ENCODE measurements at regions not wholly inside any gene's neighbourhood (a gene's known extent, or its start where the extent isn't known, plus 50 kb on each side); places are given as distances from the start of the nearest gene placed in this dataset.

- Histone ChIP-seq H3K27me3 (no peaks in the 10 kb centered on the region), H3K4me3 (no peak overlapping the region), H3K9me3 (ENCODE audit: low read depth) (no peaks in the 10 kb centered on the region), H3K4me1 (ENCODE audit: low read depth) (no peaks in the 10 kb centered on the region), H3K27ac (no peak overlapping the region), H3K36me3 (no peaks in the 10 kb centered on the region)
- TF ChIP-seq CTCF (IDR thresholded peaks at IDR 0.05; ENCODE audit: low read depth, low read length): no peak
- no peak for DNase-seq (ENCODE audit: low read depth in 1 of 2, low spot score in 1 of 2)
Observed at GRCh38 chr12:28700161-28700560, 448.9 kb upstream of the FAR2 start.

DNA sequence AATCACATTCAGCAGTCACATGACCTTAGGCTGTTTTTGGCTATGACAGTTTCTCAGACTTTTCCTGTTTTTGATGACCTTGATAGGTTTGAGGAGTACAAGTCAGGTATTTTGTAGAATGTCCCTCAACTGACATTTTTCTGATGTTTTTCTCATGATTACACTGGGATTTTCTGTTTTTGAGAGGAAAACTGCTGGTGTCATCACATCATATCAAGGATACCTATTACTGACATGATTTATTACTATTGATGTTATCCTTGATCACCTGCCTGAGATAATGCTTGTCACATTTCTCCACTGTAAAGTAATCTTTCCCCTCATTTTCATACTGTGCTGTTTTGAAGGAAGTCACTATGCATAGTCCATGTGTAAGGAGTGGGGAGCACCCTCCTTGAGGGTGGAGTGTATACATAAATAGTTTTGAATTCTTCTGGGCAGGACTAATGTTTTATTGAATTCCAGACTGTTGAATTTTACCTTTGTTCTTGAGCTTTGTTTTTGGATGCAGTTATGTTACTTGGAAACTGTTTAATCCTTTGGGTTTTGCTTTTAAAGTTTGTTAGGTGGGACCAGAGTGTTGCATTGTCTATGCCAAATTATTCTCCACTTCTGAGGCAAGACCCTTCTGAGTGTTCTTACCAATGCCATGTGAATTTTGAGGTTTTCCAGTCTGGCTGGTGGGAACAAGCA lies 444.5 kb upstream of the FAR2 start:
- DNase-seq (ENCODE audit: low read depth in 1 of 2, low spot score in 1 of 2): no peak

GRCh38 chr12:28708918-28709371 lies 440.1 kb upstream of the FAR2 start:
- peak in 1 of 2 donors; percentile 65 for DNase-seq (ENCODE audit: low read depth in 1 of 2, low spot score in 1 of 2)
- TF ChIP-seq CTCF (IDR thresholded peaks at IDR 0.05; ENCODE audit: low read depth, low read length): no peak
- Histone ChIP-seq H3K4me3 (no peak overlapping the region), H3K4me1 (ENCODE audit: low read depth) (no peaks in the 10 kb centered on the region), H3K27ac (no peak overlapping the region), H3K9me3 (ENCODE audit: low read depth) (no peaks in the 10 kb centered on the region), H3K36me3 (no peaks in the 10 kb centered on the region), H3K27me3 (no peaks in the 10 kb centered on the region)

More for the DNA sequence above, 444.5 kb upstream of the FAR2 start:
- Histone ChIP-seq H3K36me3 (no peaks in the 10 kb centered on the region), H3K27me3 (no peaks in the 10 kb centered on the region), H3K9me3 (ENCODE audit: low read depth) (no peaks in the 10 kb centered on the region), H3K4me3 (no peak overlapping the region), H3K4me1 (ENCODE audit: low read depth) (no peaks in the 10 kb centered on the region), H3K27ac (no peak overlapping the region)
- no peak for TF ChIP-seq CTCF (IDR thresholded peaks at IDR 0.05; ENCODE audit: low read depth, low read length)

DNA sequence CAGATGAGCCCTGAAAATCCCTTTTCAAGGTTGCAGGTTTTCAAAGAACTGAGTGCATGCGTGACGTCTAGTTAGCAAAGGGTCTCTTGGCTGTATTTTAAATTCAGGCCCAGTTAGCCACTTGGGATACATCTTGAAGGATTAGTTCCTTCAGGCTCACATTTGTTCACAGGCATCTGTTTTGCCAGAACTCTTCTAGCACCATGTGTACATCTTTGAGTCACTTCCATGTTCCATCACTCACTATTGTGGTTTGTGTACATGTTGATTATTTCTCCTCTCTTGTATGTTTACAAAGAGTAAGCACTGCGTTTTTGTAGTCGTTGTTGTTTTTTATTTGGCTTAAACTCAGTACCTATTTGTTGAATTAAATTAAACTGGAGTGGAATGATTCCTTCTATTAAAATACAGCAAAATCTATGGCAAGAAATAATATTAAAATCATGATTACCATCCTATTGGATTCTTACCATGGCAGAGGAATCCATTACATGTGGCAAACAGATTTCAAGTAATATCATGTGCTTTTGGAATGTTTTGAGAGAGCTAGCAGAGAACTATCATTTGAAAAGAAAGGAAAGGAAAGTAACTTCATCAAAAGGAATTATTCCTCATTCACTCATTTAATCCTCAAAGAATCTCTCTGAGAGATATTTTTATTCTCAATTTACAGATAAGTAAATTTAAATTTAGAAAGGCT lies 438.9 kb upstream of the FAR2 start:
- Histone ChIP-seq H3K36me3 (no peaks in the 10 kb centered on the region), H3K4me1 (ENCODE audit: low read depth) (no peaks in the 10 kb centered on the region), H3K9me3 (ENCODE audit: low read depth) (no peaks in the 10 kb centered on the region), H3K27ac (no peak overlapping the region), H3K4me3 (no peak overlapping the region), H3K27me3 (no peaks in the 10 kb centered on the region)
- TF ChIP-seq CTCF (IDR thresholded peaks at IDR 0.05; ENCODE audit: low read depth, low read length): no peak
- no peak for DNase-seq (ENCODE audit: low read depth in 1 of 2, low spot score in 1 of 2)

DNA sequence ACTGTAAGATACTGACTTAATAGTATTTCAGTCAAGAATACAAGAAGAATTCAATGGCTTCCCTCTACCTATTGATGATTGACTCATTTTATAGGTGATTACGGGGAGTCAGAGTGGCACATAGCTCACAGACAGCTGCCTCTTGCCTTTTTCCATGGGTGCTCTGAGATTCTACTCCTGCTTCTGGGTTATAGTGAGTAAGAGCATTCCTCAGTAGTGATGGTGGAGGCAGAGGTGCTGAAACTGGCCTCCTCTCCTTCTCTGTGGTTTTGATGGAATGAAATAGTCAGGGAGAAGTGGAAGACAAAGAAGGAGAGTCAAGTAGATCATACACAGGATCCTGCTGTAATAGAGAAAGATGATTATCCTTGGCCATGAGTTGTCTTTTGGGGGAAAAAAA lies 438.2 kb upstream of the FAR2 start:
- TF ChIP-seq CTCF (IDR thresholded peaks at IDR 0.05; ENCODE audit: low read depth, low read length): no peak

More for the DNA sequence above, 438.2 kb upstream of the FAR2 start:
- H3K4me3 ChIP-seq: no peak overlapping the region
- no peaks in the 10 kb centered on the region for H3K36me3 ChIP-seq
- H3K27ac ChIP-seq: no peak overlapping the region
- DNase-seq (ENCODE audit: low read depth in 1 of 2, low spot score in 1 of 2): peak in 1 of 2 donors; percentile 60
- H3K9me3 ChIP-seq (ENCODE audit: low read depth): no peaks in the 10 kb centered on the region
- no peaks in the 10 kb centered on the region for H3K27me3 ChIP-seq
- H3K4me1 ChIP-seq (ENCODE audit: low read depth): no peaks in the 10 kb centered on the region
